GM21390 (cell line): ENCODE measurements at regions not wholly inside any gene's neighbourhood (a gene's known extent, or its start where the extent isn't known, plus 50 kb on each side); places are given as distances from the start of the nearest gene placed in this dataset.
"Not testable (repeated sequence)": the region's sequence is repeated elsewhere in the genome, so short reads cannot be mapped to it uniquely, and the experiment has no call there.

Experiments
- ATAC-seq: cut with Tn5 transposase; IDR thresholded peaks from one replicate; pipeline ENCODE4 v1.9.1; 2021; ENCODE audit not compliant: unreplicated experiment

DNA sequence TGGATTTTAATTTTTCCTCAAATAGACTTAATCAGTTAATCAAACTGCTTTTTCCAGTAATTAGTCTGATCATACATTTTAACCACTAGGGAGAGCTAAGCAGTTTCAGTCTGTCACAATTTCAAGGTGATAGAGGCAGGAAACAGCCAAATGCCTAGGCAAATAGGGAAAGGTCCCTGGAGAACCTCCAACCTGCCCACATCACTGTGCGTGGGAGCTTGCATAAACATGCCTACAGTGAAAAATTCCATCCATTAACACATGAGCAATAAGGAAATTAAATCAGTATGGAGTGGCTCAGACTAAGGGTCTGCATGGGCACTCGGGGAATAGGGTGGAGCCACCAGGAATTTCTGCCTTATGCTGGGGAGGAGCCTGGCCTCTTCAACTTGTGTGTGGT, 74.6 kb downstream of the AASDHPPT start:
- ATAC-seq: no peak

DNA sequence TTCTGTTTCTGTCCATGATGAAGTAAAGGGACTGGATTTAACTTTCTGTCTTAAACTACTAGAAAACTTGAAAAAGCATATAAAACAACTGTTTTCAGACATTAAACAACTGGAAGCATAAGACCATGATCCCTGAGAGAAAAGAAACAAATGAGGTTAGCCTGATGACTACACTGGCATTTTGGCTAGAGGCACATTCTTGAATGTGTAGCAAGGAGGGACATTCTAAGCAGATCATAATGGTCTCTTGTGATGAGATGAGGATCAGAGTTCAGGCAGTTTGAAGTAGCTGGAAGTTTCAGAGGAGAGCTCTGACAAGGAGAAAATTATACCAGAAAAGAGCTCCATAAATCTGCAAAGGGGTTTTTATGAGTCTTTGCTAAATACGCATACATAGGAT, 75.4 kb downstream of the AASDHPPT start:
- no peak for ATAC-seq

DNA sequence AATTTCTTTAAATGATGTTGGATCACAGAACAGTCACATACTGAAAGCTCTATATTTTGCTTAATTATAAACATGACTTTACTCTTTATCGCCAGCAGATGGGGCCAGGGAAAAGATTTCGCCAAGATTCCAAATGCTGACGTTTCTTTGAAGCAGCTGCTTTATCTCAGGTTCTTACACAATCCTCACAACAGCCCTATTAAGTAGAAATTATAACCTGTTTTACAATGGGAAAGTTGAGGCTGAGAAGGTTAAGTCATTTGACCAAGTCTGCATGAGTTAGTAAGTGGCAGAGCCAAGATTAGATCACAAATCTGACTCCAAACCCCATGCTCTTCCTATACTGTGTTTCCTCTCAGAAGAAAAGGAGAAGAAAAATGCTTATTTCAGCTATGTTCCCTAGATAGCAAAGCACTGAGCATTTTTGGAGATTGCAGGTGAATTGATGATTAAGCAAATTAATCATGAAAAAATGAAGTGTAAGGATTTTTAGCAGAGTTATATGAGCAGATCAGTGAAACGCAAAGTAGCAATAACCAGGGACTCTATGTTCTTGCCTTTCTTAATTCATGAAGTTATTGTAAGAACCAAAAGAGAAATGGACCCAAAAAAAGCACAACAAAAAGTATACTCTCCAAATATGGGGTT, 79.0 kb downstream of the AASDHPPT start:
- peak; percentile 66 for ATAC-seq

DNA sequence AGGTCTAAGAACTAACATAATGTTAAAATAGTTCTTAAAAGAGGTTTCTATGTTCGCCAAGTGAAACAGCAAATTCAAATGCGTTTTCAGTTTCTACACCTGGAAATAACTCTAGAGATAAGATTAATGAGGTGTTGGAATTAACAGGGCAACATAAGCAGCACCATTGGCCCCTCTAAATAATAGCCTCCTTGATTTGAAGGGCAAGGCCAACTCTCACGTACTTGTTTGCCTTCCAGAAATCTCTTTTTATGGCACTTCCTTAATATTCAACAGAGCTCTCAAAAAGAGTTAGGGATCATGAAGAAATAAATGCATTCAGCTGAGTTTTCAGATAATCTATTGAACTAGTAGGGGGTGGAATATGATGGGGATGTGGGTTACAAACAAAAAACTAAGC, 80.9 kb downstream of the AASDHPPT start:
- no peak for ATAC-seq

DNA sequence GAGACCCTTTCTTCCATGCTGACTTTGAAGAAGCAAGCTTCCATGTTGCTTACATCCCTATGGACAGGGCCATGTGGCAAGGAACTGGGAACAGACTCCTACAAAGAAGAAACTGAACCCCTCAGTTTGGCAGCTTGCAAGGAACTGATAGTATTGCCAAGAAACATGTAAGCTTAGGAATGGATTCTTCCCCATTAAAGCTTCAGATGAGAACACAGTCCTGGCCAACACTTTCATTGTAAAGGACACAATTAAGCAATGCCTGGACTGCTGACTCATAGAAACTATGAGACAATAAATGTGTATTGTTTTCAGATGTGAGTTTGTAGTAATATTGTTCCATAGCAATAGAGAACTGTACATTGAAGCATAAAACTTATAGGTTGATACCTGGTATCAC, 82.4 kb downstream of the AASDHPPT start:
- ATAC-seq: no peak

DNA sequence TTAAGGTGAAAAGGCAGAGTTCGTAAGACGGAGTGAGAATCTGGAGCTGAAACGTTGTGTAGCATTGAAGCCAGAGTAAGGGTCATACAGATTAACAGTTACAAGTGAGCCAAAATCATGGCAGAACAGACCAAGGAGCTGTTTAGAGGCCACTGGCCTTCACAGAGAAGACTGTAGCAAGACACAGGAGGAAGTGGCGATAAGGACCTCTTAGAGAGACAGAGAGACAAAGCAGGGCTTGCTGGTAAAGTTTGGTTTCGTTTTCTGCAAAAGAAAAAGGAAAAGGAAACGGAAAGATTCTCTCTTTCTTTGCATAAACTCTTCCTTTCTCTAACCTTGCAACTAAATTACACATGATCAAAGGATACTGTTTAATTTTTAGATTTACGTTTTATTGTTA, 83.0 kb downstream of the AASDHPPT start:
- ATAC-seq: no peak

DNA sequence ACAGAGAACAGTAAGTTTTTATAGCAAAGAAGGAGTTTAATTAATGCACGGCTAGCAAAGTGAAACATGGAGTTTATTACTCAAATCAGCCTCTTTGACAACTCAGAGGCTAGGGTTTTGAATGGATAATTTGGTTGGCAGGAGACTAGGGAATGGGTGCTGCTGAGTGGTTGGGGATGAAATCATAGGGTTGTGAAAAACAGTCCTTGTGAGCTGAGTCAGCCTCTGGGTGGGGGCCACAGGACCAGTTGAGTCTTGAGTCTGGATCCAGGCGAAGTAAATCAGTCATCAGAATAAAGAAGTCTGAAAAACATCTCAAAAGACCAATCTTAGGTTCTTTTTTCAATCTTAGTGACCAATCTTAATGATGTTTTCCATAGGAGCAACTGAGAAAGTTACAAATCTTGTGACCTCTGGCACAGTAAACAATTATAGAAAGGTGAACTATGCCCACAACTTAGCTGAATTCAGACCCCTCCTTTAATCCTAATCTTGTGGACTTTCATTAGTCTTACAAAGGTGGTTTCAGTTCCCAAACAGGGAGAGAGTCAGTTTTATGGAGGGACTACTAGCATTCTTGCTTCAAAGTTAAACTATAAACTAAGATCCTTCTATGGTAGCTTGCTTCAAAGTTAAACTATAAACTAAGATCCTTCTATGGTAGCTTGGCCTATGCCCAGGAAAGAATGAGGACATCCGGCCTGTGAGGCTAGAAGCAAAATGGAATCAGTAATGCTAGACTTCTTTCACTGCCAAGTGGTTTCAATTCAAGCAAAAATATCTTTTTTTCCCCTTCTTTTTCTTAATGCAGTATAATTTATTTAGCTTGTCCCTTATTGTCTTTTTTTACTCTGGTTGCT, 84.5 kb downstream of the AASDHPPT start:
- no peak for ATAC-seq

DNA sequence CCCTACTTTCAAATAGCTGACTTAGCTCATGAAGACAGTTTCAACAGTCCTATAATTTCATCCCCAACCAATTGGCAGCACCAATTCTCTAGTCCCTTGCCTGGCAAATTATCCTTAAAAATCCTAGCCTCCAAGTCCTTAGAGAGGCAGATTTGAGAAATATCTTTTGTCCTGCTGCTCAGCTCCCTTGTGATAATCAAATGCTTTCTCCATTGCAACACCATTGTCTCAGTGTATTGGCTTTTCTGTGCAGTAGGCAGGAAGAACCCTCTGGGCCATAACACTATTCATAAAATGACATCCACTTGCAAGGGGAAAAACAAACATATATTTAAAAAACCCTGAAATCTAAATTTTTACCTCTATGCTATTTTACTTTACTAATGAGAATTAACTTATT, 89.6 kb downstream of the AASDHPPT start:
- no peak for ATAC-seq

DNA sequence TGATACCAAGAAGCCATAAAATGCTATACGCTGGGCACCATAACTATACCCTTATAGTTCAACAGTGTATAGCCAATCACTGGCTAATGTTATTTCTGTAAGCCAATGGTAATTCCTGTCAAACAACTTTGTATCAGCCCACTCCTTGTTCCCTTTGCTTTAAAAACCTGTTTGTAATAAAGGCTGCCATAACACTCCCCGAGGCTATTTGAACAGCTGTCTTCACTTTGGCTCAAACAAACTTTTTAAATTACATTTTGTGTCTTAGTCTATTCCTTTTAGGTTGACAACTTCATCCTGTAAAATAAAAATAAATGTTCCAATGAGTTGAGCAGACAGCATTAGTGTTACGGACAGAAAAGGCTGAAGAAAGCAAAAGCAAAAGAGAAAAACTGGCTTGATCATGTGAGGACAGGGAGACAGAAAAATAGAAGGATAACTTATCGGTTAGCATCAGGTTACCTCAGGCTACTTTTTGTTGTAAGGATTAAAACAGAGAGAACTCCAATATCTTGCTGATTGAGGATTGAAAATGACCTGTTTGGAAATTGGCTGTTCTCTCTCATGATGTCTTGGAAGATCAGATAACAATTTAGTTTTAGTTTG, 95.0 kb downstream of the AASDHPPT start:
- ATAC-seq: no peak

DNA sequence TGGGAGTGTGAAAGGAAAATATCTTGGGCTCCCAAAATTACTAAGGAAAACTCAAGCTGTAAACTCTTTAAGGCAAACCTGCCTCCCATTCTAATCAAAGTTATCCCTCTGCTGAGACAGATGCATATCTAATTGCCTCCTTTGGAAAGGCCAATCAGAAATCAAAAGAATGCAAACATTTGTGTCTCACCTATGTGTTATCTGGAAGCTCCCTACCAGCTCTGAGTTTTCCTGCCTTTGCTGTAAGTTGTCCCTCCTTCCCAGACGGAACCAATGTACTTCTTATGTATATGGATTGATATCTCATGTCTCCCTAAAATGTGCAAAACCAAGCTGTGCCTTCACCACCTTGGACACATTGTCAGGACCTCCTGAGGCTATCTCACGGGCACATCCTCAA, 95.8 kb downstream of the AASDHPPT start:
- no peak for ATAC-seq

DNA sequence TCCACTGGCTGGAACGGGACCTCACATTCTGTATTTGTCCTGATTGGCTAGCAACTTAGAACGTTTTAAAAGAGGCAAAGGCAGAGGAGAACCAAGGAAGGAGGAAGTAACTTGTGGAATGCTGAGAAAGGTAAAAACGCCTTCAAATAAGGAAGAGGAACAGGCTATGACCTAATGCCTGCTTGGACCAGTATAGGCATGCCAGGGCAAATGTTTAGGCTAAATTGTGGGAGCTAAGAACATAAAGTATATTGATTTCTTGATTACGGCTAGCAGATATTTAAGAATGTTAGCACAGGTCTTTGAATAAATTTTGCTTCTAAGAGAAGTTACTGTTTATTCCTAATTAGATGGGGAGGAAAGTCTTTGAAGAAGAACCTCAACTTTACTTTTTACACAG, 96.5 kb downstream of the AASDHPPT start:
- ATAC-seq: not testable (repeated sequence)

DNA sequence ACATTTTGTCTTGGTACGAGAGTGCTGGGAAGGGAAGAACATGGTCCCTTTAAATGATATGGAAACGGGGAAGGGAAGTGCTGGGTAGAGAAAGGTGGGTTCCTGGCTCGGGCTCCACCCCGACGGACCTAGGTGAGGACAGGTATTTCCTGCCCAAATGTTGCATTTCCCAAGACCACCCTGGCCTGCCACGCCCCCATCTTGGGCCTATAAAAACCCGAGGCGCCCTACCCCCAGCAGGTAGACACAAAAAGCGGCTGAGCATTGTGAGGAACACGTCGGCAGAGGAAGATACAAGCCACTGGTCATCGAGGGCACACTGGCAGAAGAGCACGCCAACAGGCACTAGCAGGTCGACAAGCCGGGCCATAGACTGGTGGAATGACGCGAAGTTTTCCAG, 99.4 kb downstream of the AASDHPPT start:
- no peak for ATAC-seq

DNA sequence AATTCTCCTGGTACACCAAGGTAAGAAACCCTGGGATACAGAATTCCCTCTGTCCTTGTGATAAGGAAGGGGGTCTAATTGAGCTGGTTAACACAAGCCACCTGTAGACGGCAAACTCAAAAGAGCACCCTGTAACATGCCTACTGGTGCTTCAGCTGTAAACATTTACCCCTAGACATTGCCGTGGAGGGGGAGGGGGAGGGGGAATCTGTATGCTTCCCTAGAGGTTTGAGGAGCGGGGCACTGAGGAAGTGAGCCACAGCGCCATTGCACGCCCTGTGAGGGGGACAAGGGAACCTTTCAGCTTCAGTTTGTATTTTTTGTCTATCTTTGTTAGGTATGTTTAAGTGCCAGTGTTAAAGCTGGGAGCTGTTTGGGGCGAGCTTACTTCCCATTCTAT, 99.8 kb downstream of the AASDHPPT start:
- no peak for ATAC-seq

DNA sequence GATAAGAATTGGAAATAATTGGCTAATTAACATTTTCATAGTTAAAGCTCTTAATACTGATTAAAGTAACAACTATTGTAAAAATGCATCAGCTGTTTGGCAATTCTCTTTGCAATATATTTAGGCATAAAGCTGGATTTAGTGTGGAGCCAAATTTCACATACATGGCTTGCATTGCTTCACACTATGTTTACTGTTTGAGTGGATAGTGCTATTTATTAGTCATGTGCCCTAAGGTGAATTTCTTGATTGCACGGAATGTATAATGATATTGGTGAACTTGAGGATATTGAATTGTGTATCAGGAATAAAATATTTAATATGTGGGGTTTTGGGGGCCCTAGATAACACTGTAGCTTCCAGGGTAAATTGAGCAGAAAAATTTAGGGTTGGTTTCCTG, 100.9 kb downstream of the AASDHPPT start:
- ATAC-seq: no peak

DNA sequence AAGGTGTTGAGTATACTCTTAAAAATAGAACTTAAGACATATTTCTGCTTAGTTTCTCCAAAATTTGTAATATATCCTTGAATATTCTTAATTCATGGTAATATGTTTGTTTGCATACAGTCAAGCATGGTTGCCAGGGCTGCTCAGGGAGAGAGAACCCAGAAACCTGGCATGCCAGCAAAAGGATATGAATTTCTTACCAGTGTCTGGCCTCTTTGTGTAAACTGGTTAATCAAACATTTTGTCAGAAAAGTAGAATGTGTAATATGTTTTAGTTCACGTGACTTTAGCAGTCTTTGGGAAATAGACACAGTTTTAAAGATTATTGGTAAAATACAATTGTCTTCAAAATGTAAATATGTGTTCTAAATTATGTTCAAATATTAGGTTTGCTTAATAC, 101.6 kb downstream of the AASDHPPT start:
- no peak for ATAC-seq

DNA sequence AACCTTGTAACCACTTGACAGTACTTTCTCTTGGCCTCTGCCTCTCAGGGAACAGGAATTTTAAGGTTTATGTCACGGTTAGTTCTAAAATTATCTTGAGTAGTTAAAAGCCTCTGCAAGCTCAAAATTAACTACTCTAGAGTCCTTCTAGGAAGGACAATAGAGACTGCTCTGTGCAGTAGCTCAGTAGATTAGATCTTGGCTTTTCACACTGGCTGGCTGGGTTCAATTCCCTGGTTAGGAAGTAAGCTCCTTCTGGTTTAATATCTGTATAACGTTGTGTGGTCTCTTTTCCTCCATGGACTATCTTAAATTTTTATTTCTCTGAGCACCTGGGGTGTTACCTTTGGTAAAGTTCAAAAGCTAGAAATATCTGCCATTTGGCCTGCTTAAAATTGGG, 109.2 kb downstream of the AASDHPPT start:
- no peak for ATAC-seq

DNA sequence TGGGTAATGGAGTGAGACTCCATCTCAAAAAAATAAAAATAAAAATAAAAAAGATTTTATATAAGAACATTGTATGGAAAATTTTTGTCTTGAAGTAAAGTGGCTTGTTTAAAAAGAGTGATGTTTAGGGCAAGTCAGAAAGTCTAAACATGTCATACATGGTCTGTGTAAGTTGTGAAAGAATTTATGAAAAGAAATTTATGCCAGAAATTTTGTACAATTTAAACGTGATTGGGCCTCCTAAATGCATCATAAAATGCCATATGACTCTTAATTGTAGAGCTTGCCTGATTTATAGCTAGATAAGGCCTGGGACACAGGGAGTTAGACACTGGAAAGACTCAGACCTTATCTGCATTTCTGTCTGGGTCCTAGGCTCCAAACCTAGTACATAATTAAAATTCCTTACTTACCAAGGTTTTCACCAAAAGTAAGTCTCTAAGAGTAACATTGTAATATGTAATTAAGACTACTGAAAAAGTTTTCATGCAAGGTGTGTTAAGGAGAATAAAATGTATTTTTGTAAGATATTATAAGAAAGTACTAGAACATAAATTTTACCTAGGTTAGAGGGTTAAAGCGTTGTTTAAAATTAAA, 110.5 kb downstream of the AASDHPPT start:
- no peak for ATAC-seq

DNA sequence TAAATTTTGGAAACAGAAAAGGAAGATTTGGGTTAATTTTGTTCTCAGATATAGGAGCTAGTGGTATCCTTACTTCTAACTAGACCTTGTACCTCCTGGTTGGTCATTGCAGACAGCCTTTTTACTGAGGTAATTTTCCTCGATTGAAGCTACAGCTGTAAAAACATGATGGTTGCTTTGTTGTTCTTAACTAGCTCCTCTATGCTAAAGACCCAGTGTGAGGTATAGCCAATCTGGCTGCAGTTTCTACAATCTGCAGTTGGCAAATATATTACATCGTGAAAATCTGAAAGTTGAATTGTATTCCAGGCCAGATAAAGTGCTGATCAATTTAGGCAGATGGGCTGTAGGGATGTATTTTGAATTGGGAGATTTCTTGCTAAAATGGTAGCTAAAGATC, 116.5 kb downstream of the AASDHPPT start:
- no peak for ATAC-seq

DNA sequence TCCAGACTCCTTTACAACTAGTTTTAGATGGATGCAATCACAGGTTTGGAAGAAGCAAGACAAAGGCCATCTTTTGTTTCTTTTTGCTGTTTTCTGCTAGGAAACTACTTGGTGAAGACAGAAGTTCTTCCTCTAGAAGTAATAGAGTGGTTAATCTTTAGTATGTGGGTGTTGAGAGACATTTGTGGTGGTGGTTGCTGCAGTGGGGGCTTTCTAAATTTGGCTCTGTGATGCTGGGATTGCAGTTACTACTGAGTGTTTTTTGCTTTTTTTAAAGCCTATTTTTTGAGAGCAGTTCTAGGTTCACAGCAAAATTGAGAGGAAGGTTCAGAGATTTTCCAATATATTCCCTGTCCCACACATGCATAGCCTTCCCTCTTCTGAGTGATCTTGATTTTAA, 120.0 kb downstream of the AASDHPPT start:
- no peak for ATAC-seq

DNA sequence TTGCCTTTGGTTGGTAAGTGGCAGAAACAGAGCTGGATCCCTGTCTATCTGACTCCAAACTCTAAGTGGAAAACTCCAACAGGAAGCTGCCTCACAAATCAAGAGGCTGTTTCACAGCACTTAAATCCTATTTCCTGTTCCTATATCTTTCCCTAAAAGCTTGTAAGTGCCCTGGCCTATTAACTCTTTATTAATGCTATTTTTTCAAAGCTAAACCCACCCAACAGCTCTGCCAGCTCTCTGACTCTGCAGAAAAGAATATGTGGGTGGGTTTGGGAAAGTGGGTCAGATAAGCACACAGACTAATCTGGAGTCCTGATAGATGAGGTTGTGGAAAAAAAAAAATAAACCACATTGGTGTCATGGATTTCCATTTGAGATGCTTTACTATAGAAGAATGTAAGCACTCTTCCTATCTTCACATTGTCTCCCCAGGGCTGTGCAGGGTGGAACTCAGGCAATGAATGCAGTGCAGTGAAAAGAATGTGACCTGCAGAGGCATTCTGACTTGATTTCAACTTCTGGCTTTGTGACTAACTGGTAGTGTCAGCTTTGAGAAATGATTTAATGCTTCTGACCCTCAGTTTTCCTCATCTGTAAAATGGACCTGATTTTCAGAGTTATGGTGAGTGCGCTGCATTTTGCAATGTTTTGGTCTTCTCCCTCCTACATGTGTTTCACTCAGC, 125.6 kb downstream of the AASDHPPT start:
- no peak for ATAC-seq

DNA sequence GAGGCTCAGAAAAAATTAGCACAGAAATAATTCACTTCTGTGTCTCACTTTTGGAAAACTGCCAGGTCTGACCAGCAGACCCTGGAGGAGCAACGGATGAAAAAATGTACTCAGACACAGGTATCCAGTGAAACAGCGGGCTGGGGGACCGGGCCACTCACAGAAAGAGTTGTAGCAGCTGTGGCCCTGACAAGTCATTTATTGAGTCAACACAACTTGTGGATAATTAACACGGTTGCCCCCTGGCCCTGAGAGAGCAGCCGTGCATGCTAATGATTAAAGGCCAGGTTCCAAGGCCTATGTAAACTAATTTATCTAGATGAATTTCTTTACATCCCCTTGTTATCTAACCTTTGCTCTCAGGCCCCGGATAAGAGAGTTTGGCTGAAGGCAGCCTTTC, 131.3 kb downstream of the AASDHPPT start:
- no peak for ATAC-seq
